Midbrain (tissue), 1 donor: ENCODE measurements at regions not wholly inside any gene's neighbourhood (a gene's known extent, or its start where the extent isn't known, plus 50 kb on each side); places are given as distances from the start of the nearest gene placed in this dataset.

ENCODE experiments used
- DNase-seq: peaks from one replicate; lab custom pipeline; 2025; lab: John Stamatoyannopoulos, UW

- DNase-seq, result no peak
These were observed 69.9 kb upstream of the WDR26 start for GRCh38 chr1:224504297-224505041.

DNA sequence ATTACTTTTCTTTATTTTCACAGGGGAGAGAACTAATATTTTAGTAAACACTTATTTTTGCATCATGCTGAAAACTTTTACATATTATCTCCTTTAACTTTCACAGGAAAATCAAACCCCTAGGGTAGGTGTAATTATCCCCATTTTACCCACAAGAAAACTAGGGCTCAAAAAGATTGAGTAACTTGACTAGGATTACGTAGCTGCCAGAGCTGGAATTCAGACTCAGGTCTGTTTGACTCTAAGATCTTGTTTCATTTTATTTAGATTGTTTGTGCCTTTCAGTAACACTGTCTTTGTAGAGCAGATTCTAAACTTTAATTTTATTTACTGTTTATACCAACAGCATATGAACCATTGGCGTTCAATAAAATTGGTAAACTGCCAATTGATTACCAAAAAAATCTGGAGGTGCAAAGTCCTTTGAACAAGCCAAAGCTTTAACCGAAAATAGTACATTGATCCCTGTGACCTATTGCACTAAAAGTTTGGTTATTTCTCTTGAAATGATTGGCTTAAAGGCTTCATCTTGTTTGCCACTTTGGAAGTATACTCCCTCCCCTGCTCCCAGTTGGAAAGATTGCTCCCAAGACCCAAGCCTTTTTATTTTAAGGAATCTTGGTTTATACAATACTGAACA lies 71.0 kb upstream of the WDR26 start:
- no peak for DNase-seq

DNA sequence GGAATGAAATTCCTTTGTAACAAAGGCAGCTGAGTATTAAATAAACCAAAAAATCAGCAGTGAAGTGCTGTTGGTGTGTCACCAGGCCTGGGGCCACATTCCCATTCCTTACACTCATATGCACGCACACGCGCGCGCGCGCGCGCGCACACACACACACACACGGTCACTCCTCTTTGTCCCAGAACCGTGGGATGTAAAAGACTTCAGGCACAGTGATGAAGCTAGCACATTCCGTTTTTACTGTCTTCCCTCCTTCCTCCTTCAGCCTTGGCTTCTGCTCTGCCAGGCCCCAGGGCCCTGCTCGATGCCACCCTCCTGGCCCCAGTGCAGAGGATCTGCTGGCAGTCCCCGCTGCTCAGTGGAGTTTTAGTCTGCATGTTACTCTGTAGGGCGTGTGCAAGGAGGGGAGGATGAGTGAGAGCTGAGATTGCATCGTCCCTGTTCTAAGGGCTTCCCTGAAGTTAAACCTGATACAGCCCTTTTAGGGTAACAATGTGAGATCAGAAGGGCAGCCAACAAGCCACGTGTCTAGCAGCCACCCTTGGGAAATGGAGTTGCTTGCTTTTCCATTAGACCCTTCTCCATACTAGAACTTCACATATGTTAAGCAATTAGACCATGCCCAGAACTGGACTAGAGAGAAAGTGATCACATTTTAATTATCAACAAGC lies 71.7 kb upstream of the WDR26 start:
- no peak for DNase-seq

DNA sequence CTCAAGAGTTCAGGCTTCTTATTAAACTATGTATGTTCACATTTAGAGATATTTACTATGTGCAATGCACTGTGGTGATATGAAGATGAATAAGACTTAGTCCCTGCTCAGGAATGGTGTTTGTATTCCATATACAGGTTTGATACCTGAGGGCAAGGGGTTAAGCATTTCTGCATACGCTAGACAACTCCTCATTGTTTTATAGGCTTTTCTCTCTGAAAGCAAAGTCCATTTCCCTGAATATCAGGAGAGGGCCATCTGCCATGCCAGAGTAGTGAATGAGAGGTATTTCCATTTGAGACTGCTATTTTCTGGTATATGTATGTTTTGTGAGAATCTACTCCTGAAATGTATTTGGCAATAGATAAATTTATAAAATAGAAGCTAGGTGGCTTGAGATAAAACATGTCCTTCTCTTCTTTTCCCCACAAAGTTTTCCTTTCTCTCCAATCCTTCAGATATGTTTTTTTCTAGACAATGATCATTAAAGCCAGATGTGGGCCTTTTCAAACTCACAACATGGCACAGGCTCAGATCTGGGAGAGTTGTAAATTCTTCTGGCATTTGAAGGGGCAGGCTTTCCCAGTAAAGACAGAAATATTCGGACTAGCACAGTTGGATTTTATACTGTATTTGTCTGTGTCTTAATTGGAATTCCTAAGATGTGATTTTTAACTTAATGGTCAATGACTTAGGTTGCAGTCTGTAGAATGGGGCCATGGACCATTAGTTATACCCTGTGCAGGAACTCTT lies 73.3 kb upstream of the WDR26 start:
- no peak for DNase-seq

DNA sequence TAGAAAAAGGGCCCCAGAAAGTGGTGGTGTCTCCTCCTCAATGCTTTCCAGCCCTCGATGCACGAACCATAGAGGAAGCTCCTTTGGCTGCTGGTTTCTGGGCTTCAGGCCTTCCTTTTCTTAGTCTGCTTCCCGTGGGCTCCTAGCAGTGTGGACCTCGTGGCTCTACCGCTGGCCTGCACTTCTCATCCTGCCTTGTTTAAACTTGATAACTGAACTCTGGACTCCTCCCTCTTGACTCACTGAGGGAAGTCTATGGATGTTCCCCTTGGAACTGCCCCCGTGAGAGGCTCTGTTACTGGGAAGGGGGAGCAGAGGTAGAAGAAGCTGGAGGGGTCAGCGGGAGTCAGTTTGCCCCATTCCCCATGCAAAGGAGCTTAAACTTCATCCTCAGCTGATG lies 75.3 kb upstream of the WDR26 start:
- DNase-seq, result no peak

GRCh38 chr1:224510880-224511645 lies 76.5 kb upstream of the WDR26 start:
- no peak for DNase-seq

DNA sequence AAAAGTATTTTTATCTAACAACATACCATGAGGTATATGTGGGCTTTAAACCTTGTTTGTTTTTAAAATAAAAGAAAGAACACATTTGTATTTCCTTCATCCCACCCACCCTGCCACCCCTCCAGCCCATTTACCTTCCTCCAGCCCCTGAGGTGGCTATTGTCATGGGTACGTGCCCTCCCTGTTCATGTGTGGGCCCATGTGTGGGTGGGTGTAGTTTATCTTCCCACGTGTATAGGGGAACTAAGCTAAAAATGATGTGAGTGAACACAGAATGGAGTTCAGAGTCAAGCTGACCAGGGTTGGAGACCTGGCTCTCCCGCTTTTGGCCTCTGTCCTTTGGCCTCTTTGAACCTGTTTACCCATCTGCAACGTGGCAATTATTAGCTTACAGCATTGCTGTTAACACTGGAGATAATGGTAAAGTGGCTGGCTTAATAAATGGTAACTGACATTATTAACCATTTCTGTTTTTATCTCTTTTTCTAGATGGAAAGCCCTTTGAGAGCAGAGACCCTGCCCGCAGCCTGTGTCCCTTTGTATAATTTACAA lies 78.1 kb upstream of the WDR26 start:
- no peak for DNase-seq

GRCh38 chr1:224513383-224513782 lies 78.8 kb upstream of the WDR26 start:
- DNase-seq, result no peak

DNA sequence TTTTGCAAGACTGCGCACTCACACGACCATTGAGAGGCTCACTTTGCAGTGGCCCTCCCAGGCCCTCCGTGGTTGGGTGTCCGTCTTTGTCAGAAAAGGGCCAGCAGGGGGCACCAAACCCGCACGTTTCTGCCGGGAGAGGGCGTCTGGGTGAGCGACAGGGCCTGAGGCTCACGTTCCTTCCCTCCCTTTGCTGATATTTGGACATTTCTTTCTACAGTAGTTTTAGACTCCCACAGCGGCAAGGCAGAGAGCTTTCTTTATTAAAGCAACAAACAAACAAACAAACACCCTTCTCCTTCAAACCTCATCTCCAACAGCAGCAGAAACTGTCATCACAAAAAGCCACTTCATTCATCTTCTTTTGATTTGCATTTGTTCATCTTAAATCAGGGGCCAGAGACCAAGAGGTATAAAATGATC lies 79.2 kb upstream of the WDR26 start:
- peak; percentile 80 for DNase-seq

- DNase-seq, result no peak
These were observed 82.6 kb upstream of the WDR26 start for GRCh38 chr1:224517171-224517570.

GRCh38 chr1:224518528-224518927 lies 83.9 kb upstream of the WDR26 start:
- DNase-seq, result no peak

- DNase-seq, result no peak
These were observed 85.3 kb upstream of the WDR26 start for GRCh38 chr1:224519874-224520273.

GRCh38 chr1:224520808-224521207 lies 86.2 kb upstream of the WDR26 start:
- DNase-seq, result no peak

DNA sequence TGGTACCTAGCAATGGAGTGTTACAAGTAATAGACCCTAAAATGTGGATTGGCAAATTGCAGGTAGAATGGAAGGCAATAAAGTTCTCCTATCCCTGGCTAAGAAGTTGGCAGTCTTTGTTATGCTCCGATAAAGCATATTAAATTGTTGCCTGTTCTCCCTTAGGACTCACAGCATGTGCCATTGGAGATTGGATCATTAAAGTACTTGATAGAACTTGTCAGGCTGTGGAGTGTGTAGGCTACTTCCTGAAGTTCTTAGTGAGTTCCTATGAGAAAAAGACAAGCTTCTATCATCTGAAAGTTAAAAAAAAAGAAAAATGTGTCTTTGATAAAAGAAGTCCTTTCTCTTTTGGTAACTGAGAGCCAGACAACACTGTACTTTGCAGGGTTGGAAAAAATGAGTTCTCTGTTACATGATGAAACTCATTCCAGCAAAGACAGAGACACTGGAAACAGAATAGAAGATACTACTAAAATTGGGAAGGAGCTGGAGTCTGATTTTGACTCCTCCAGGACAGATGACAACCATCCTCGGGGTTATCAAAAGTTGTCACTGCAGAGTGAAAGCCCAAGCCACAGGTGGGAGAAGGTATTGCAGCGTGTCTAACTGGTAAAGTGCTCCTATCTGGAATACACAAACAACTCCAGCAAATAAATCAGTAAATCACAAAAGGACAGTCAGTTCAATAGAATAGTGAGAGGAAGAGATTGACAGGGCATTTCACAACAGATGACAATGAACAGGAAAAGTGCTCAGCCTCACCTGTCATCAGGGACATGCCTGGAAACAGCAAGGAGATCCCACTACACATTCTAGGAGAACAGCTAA lies 87.5 kb upstream of the WDR26 start:
- no peak for DNase-seq

DNA sequence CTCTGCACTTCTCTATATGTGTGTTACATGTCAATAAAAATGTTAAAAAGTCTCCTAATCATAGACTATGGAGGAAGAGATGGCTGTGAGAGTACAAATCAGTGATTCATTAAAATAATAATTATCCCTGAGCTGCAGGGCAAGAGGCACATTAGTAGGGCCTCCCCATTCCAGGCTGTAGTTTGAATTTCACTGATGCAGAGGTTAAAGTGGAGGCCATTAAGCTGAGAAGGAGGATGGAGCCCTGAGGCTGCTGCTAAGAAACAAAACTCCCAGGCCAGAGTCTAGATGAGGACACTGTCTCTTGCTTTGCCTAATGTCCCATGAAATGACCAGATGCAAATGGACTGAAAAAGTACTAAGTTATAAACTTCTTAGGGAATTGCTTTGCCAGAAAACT lies 89.1 kb upstream of the WDR26 start:
- DNase-seq, result no peak

DNA sequence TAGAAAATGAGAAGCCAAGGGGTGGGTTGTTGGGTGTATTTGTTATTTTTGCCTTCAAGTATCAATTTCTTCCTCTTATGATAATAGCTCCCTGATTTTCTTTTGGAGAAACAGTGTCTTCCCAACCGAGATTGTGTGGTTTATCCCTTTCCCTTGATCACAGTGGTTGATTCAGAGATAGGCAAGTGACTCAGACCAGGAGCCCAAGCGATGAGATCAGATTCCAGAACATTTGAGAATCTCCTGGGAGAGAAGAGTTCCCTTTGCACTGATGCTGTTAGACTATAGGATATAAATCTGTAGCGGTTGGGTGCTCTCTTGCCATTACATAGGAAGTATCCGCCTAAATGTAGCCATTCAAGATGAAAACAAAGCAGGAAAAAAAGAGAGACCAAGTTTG lies 90.1 kb upstream of the WDR26 start:
- no peak for DNase-seq

DNA sequence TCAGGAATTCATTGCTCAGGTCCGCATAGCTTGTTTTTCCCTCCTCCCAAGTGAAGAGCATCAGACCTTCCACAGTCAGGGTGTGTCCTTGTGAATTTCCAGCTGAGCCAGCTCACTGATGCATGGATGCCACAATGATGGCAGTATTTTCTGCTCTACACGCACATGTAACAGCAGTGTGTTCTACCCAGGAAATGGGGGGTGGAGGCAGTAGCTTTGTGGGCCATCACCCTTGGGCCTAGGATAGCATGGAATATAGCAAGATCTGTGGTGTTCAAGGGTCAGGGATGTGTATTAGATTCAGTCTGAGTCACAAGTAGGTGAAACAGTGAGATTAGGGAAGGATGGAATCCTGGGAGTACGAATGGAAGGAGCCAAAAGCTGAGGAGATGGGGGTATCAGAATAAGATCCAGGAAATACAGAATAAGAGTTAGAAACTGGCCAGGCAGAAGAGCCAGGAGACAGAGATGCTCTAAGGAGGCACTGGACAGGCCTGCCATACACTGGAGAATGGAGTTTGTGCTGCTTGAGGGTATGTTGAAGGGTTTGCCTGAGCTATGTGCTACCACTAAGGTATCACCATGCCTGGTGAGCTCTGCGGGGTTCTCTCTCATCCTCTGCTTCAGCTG lies 90.6 kb upstream of the CNIH3 start:
- no peak for DNase-seq

DNA sequence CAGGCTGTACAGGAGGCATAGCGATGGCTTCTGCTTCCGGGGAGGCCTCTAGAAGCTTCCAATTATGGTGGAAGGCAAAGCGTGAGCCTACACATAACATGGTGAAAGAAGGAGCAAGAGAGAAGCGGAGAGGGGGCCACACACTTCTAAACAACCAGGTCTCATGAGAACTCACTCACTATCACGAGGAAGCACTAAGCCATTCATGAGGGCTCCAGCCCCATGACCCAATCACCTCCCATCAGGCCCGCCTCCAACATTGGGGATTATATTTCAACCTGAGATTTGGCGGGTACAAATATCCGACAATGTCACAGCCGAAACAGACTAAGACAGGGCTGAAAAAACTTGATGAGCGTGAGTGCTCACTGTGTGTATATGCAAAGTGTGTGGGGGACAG lies 89.3 kb upstream of the CNIH3 start:
- DNase-seq, result no peak

- DNase-seq, result no peak
These were observed 87.2 kb upstream of the CNIH3 start for GRCh38 chr1:224528900-224529299.

DNA sequence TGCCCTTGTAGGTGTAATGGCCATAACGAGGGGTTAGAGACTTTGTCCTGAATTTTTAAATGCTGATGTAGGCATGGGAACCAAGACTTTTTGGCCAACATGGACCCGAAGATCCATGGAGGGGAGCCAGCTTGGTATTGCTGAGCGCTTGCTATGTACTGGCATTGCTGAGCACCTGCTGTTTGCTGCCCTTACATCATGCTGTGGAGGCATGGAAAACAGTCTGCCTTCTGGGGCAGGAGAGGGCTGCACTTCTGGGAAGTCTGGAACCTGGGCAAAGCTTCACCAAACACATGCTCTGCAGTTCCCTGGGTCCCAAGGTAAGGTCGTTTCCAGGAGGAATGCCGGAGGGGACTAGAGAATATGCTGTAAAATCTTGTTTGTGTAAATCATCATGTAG lies 86.3 kb upstream of the CNIH3 start:
- DNase-seq, result no peak
